Adipocyte (in vitro differentiated cells): ENCODE measurements at regions not wholly inside any gene's neighbourhood (a gene's known extent, or its start where the extent isn't known, plus 50 kb on each side); places are given as distances from the start of the nearest gene placed in this dataset.

Experiments
- DNase-seq: peaks from one replicate; pipeline ENCODE4 v3.0.0-alpha.2; 2015; ENCODE audit warnings: low read depth
- H3K27me3 ChIP-seq: replicated peaks from 2 replicates; pipeline ENCODE4 v1.7.0; 2013; ENCODE audit warnings: mild to moderate bottlenecking, low read length, moderate library complexity; ENCODE audit not compliant: control insufficient read depth, insufficient read depth
- H3K36me3 ChIP-seq: 2 replicates; pipeline ENCODE4 v1.7.0; 2013; ENCODE audit warnings: low read length, mild to moderate bottlenecking, moderate library complexity; ENCODE audit not compliant: control insufficient read depth, insufficient read depth, severe bottlenecking
- H3K4me1 ChIP-seq: 2 replicates; pipeline ENCODE4 v1.7.0; 2013; ENCODE audit warnings: mild to moderate bottlenecking, low read length, moderate library complexity; ENCODE audit not compliant: control insufficient read depth, insufficient read depth
- H3K4me3 ChIP-seq: 2 replicates; pipeline ENCODE4 v1.7.0; 2013; ENCODE audit warnings: mild to moderate bottlenecking, low read length, moderate library complexity
- H3K9ac ChIP-seq: 2 replicates; pipeline ENCODE4 v1.7.0; 2013; ENCODE audit warnings: mild to moderate bottlenecking, low read length, moderate library complexity
- H3K9me3 ChIP-seq: 2 replicates; pipeline ENCODE4 v1.7.0; 2013; ENCODE audit warnings: mild to moderate bottlenecking, low read length, moderate library complexity; ENCODE audit not compliant: control insufficient read depth

GRCh38 chr2:153100151-153100550, 378.4 kb downstream of the RPRM start:
- H3K4me1 ChIP-seq, result no peaks in the 10 kb centered on the region
- no peak overlapping the region for H3K9ac ChIP-seq
- DNase-seq, result no peak
- H3K4me3 ChIP-seq, result no peak overlapping the region
- H3K36me3 ChIP-seq, result no peaks in the 10 kb centered on the region
- H3K9me3 ChIP-seq, result peaks cover 4% of the 10 kb centered on the region
- H3K27me3 ChIP-seq, result no peaks in the 10 kb centered on the region

- Histone ChIP-seq H3K4me1 (no peaks in the 10 kb centered on the region), H3K9ac (no peak overlapping the region), H3K4me3 (no peak overlapping the region), H3K36me3 (no peaks in the 10 kb centered on the region), H3K27me3 (no peaks in the 10 kb centered on the region), H3K9me3 (peaks cover 4% of the 10 kb centered on the region)
- DNase-seq, result no peak
These were observed 379.7 kb downstream of the ARL6IP6 start for GRCh38 chr2:153098073-153098472.

GRCh38 chr2:153096272-153096671, 377.9 kb downstream of the ARL6IP6 start:
- Histone ChIP-seq H3K27me3 (no peaks in the 10 kb centered on the region), H3K36me3 (no peaks in the 10 kb centered on the region), H3K4me3 (no peak overlapping the region), H3K4me1 (no peaks in the 10 kb centered on the region), H3K9me3 (peaks cover 10% of the 10 kb centered on the region), H3K9ac (no peak overlapping the region)
- DNase-seq, result no peak

GRCh38 chr2:153091344-153091743, 372.9 kb downstream of the ARL6IP6 start:
- Histone ChIP-seq H3K9ac (no peak overlapping the region), H3K4me1 (no peaks in the 10 kb centered on the region), H3K27me3 (no peaks in the 10 kb centered on the region), H3K9me3 (peaks cover 5% of the 10 kb centered on the region), H3K4me3 (no peak overlapping the region), H3K36me3 (no peaks in the 10 kb centered on the region)
- DNase-seq, result no peak

- H3K4me3 ChIP-seq, result no peak overlapping the region
- no peaks in the 10 kb centered on the region for H3K9me3 ChIP-seq
- no peaks in the 10 kb centered on the region for H3K27me3 ChIP-seq
- no peaks in the 10 kb centered on the region for H3K36me3 ChIP-seq
- no peaks in the 10 kb centered on the region for H3K4me1 ChIP-seq
- no peak overlapping the region for H3K9ac ChIP-seq
- no peak for DNase-seq
These were observed 360.9 kb downstream of the ARL6IP6 start for GRCh38 chr2:153079315-153079714.

GRCh38 chr2:153077311-153077710, 358.9 kb downstream of the ARL6IP6 start:
- H3K4me1 ChIP-seq, result peaks cover under 1% of the 10 kb centered on the region
- no peaks in the 10 kb centered on the region for H3K36me3 ChIP-seq
- no peak overlapping the region for H3K4me3 ChIP-seq
- no peaks in the 10 kb centered on the region for H3K27me3 ChIP-seq
- no peaks in the 10 kb centered on the region for H3K9me3 ChIP-seq
- no peak overlapping the region for H3K9ac ChIP-seq
- no peak for DNase-seq

- Histone ChIP-seq H3K9ac (no peak overlapping the region), H3K4me3 (no peak overlapping the region), H3K36me3 (no peaks in the 10 kb centered on the region), H3K27me3 (no peaks in the 10 kb centered on the region), H3K4me1 (peaks cover 21% of the 10 kb centered on the region), H3K9me3 (no peaks in the 10 kb centered on the region)
- no peak for DNase-seq
These were observed 355.8 kb downstream of the ARL6IP6 start for GRCh38 chr2:153074207-153074606.

- H3K4me3 ChIP-seq, result no peak overlapping the region
- no peaks in the 10 kb centered on the region for H3K36me3 ChIP-seq
- H3K9ac ChIP-seq, result no peak overlapping the region
- no peaks in the 10 kb centered on the region for H3K27me3 ChIP-seq
- H3K4me1 ChIP-seq, result peaks cover 21% of the 10 kb centered on the region
- no peaks in the 10 kb centered on the region for H3K9me3 ChIP-seq
- no peak for DNase-seq
These were observed 354.4 kb downstream of the ARL6IP6 start for GRCh38 chr2:153072813-153073212.

- Histone ChIP-seq H3K4me3 (no peak overlapping the region), H3K4me1 (peaks cover 21% of the 10 kb centered on the region), H3K9ac (no peak overlapping the region), H3K9me3 (no peaks in the 10 kb centered on the region), H3K27me3 (no peaks in the 10 kb centered on the region), H3K36me3 (no peaks in the 10 kb centered on the region)
- DNase-seq, result no peak
These were observed 353.7 kb downstream of the ARL6IP6 start for GRCh38 chr2:153072077-153072476.

- DNase-seq, result no peak
- Histone ChIP-seq H3K4me1 (peaks cover 21% of the 10 kb centered on the region), H3K36me3 (no peaks in the 10 kb centered on the region), H3K4me3 (peak overlapping the region; percentile 4), H3K27me3 (no peaks in the 10 kb centered on the region), H3K9ac (peak overlapping the region; percentile 30), H3K9me3 (no peaks in the 10 kb centered on the region)
These were observed 352.7 kb downstream of the ARL6IP6 start for GRCh38 chr2:153071090-153071489.

- Histone ChIP-seq H3K9ac (no peak overlapping the region), H3K4me1 (peaks cover 21% of the 10 kb centered on the region)
- no peak for DNase-seq
These were observed 350.5 kb downstream of the ARL6IP6 start for GRCh38 chr2:153068915-153069314.

GRCh38 chr2:153068052-153068451, 349.6 kb downstream of the ARL6IP6 start:
- Histone ChIP-seq H3K9me3 (no peaks in the 10 kb centered on the region), H3K36me3 (no peaks in the 10 kb centered on the region), H3K4me3 (no peak overlapping the region), H3K9ac (no peak overlapping the region), H3K4me1 (peaks cover 21% of the 10 kb centered on the region), H3K27me3 (no peaks in the 10 kb centered on the region)
- DNase-seq, result no peak

More at GRCh38 chr2:153068915-153069314, 350.5 kb downstream of the ARL6IP6 start:
- no peaks in the 10 kb centered on the region for H3K9me3 ChIP-seq
- H3K27me3 ChIP-seq, result no peaks in the 10 kb centered on the region
- H3K4me3 ChIP-seq, result no peak overlapping the region
- H3K36me3 ChIP-seq, result no peaks in the 10 kb centered on the region
